NCI-H748 (cell line): ENCODE measurements at regions not wholly inside any gene's neighbourhood (a gene's known extent, or its start where the extent isn't known, plus 50 kb on each side); places are given as distances from the start of the nearest gene placed in this dataset.
A peak's percentile ranks its signal among the peaks of the same experiment; 100 is the strongest.

ENCODE experiments used
- DNase-seq: peaks from one replicate; lab custom pipeline; 2025; ENCODE audit not compliant: unreplicated experiment; lab: John Stamatoyannopoulos, UW

GRCh38 chr7:131745390-131746248 lies 189.2 kb upstream of the PODXL start:
- no peak for DNase-seq

GRCh38 chr7:131741446-131741845 lies 185.0 kb upstream of the PODXL start:
- DNase-seq = no peak

- DNase-seq = peak; percentile 61
Measured at GRCh38 chr7:131737746-131738465, 181.5 kb upstream of the PODXL start.

- no peak for DNase-seq
Measured at GRCh38 chr7:131735101-131735500, 178.7 kb upstream of the PODXL start.

- no peak for DNase-seq
Measured at GRCh38 chr7:131733604-131734003, 177.2 kb upstream of the PODXL start.

- DNase-seq = no peak
Measured at GRCh38 chr7:131727189-131727588, 170.8 kb upstream of the PODXL start.

- no peak for DNase-seq
Measured at GRCh38 chr7:131726686-131727085, 170.3 kb upstream of the PODXL start.

- no peak for DNase-seq
Measured at GRCh38 chr7:131726031-131726430, 169.6 kb upstream of the PODXL start.

GRCh38 chr7:131724776-131725345 lies 168.4 kb upstream of the PODXL start:
- no peak for DNase-seq

GRCh38 chr7:131723926-131724325 lies 167.5 kb upstream of the PODXL start:
- no peak for DNase-seq

- DNase-seq = no peak
Measured at GRCh38 chr7:131722371-131722770, 165.9 kb upstream of the PODXL start.

- no peak for DNase-seq
Measured at GRCh38 chr7:131721660-131722059, 165.2 kb upstream of the PODXL start.

- no peak for DNase-seq
Measured at GRCh38 chr7:131720703-131721102, 164.3 kb upstream of the PODXL start.

GRCh38 chr7:131717181-131717580 lies 160.8 kb upstream of the PODXL start:
- DNase-seq = no peak

GRCh38 chr7:131699323-131699722 lies 142.9 kb upstream of the PODXL start:
- no peak for DNase-seq

- peak; percentile 81 for DNase-seq
Measured at GRCh38 chr7:131692131-131692960, 135.9 kb upstream of the PODXL start.

- DNase-seq = no peak
Measured at GRCh38 chr7:131691454-131692130, 135.2 kb upstream of the PODXL start.

- no peak for DNase-seq
Measured at GRCh38 chr7:131690441-131690840, 134.0 kb upstream of the PODXL start.

GRCh38 chr7:131689662-131690234 lies 133.3 kb upstream of the PODXL start:
- DNase-seq = no peak
